Esophagus squamous epithelium (tissue), 5 donors: ENCODE measurements at regions not wholly inside any gene's neighbourhood (a gene's known extent, or its start where the extent isn't known, plus 50 kb on each side); places are given as distances from the start of the nearest gene placed in this dataset.

Source experiments
- DNase-seq: peaks from one replicate; lab custom pipeline; 2025; lab: John Stamatoyannopoulos, UW
- H3K27ac ChIP-seq, 4 donors: fragments of 200-600 bp; sonication (generic); one replicate each; pipeline ENCODE4 v1.5.1; 2016 to 2019; ENCODE audit warnings: mild to moderate bottlenecking in 1 of 4
- H3K27me3 ChIP-seq, 4 donors: fragments of 200-600 bp; sonication (generic); 1 replicate in 3 of 4; 2 replicates in 1 of 4; pipeline versions ENCODE4 v1.5.1 to v1.6.0; 2017 to 2021; ENCODE audit warnings: antibody characterized with exemption in 1 of 4
- H3K36me3 ChIP-seq, 3 donors: fragments of 200-600 bp; sonication (generic); one replicate each; pipeline ENCODE4 v1.5.1; 2016 to 2019
- H3K4me1 ChIP-seq, 3 donors: fragments of 200-600 bp; sonication (generic); one replicate each; pipeline ENCODE4 v1.5.1; 2017 to 2019
- H3K4me3 ChIP-seq, 4 donors: fragments of 200-600 bp; sonication (generic); 1 replicate in 3 of 4; 2 replicates in 1 of 4; pipeline ENCODE4 v1.5.1; 2016 to 2019; ENCODE audit warnings: mild to moderate bottlenecking in 2 of 4, moderate library complexity in 1 of 4
- H3K9me3 ChIP-seq, 3 donors: fragments of 200-600 bp; sonication (generic); one replicate each; pipeline ENCODE4 v1.5.1; 2016 to 2019
- CTCF ChIP-seq, 6 experiments: fragments of 450-650 bp in 4 of 6; fragments of 200-600 bp in 2 of 6; sonication (generic) in 2 of 6; IDR thresholded peaks; one replicate each; pipeline ENCODE4 v1.5.1; 2016 to 2019; ENCODE audit warnings: antibody characterized with exemption in 6 of 6, mild to moderate bottlenecking in 4 of 6, moderate library complexity in 4 of 6
- POLR2A ChIP-seq, 4 donors: fragments of 450-650 bp; IDR thresholded peaks; one replicate each; pipeline ENCODE4 v1.6.1; 2017; ENCODE audit warnings: antibody characterized with exemption in 4 of 4, mild to moderate bottlenecking in 4 of 4, moderate library complexity in 3 of 4
- WGBS, 2 donors: methylation state at CpG; one replicate each; pipeline ENCODE4 v1.1.5; 2018; 5-methylcytosine and 5-hydroxymethylcytosine counted together
- intact Hi-C: fragments of 100-400 bp; cut with DNase I; formaldehyde crosslinking; loops from one replicate; pipeline ENCODE4 v1.15.0; 2022
- donor health status: DM: yes; HTN: yes; CAD: no.

- Histone ChIP-seq H3K27me3 (no peaks in the 10 kb centered on the region), H3K9me3 (no peaks in the 10 kb centered on the region), H3K36me3 (no peaks in the 10 kb centered on the region), H3K4me1 (no peaks in the 10 kb centered on the region), H3K4me3 (no peak overlapping the region), H3K27ac (no peak overlapping the region)
- TF ChIP-seq CTCF (IDR thresholded peaks at IDR 0.05) (no peak), POLR2A (IDR thresholded peaks at IDR 0.05) (no peak)
- no peak for DNase-seq
- WGBS, 2 donors: 64 to 71% methylated on average over 3 of the region's 3 CpGs
- intact Hi-C loops: no loop called here
Measured at GRCh38 chr5:165712011-165712410, 2206.6 kb downstream of the MAT2B start.

- no peak overlapping the region for H3K27ac ChIP-seq
- intact Hi-C loops: no loop called here
- H3K9me3 ChIP-seq: no peaks in the 10 kb centered on the region
- DNase-seq: no peak
- WGBS, 2 donors: 85 to 96% methylated on average over 1 of the region's 1 CpG
- no peak for TF ChIP-seq CTCF (IDR thresholded peaks at IDR 0.05)
- TF ChIP-seq POLR2A (IDR thresholded peaks at IDR 0.05): no peak
- H3K4me3 ChIP-seq: no peak overlapping the region
- no peaks in the 10 kb centered on the region for H3K27me3 ChIP-seq
- H3K4me1 ChIP-seq: no peaks in the 10 kb centered on the region
- no peaks in the 10 kb centered on the region for H3K36me3 ChIP-seq
Measured at GRCh38 chr5:165714598-165714997, 2209.2 kb downstream of the MAT2B start.

DNA sequence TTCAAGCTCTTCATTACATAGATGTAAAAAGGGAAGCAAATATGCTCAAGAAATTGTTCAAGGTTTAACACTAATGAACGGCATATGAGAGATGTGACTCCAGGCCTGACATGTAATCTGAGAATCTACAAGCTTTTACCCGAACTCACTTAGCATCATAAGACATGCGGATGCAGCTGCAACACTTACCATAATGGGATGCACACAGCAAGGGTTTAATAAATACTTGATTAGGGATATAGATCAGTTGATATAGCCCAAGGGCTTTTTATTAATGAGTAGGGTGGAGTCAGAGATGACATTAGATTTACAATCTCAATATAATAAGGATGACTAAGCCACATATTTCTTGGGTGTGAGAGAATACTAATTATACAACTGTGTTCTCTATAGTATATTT, 2215.5 kb downstream of the MAT2B start:
- intact Hi-C loops: no loop called here
- no peaks in the 10 kb centered on the region for H3K27me3 ChIP-seq
- 87 to 88% methylated on average over 3 of the region's 3 CpGs for WGBS, 2 donors
- no peak overlapping the region for H3K27ac ChIP-seq
- no peaks in the 10 kb centered on the region for H3K36me3 ChIP-seq
- no peaks in the 10 kb centered on the region for H3K9me3 ChIP-seq
- TF ChIP-seq CTCF (IDR thresholded peaks at IDR 0.05): no peak
- no peak for TF ChIP-seq POLR2A (IDR thresholded peaks at IDR 0.05)
- DNase-seq: no peak
- H3K4me3 ChIP-seq: no peak overlapping the region
- no peaks in the 10 kb centered on the region for H3K4me1 ChIP-seq

GRCh38 chr5:165722401-165722800, 2217.0 kb downstream of the MAT2B start:
- TF ChIP-seq POLR2A (IDR thresholded peaks at IDR 0.05) (no peak), CTCF (IDR thresholded peaks at IDR 0.05) (no peak)
- Histone ChIP-seq H3K27ac (no peak overlapping the region), H3K4me3 (no peak overlapping the region), H3K4me1 (no peaks in the 10 kb centered on the region), H3K27me3 (no peaks in the 10 kb centered on the region), H3K36me3 (no peaks in the 10 kb centered on the region), H3K9me3 (no peaks in the 10 kb centered on the region)
- 47 to 54% methylated on average over 2 of the region's 2 CpGs for WGBS, 2 donors
- intact Hi-C loops: no loop called here
- DNase-seq: no peak

DNA sequence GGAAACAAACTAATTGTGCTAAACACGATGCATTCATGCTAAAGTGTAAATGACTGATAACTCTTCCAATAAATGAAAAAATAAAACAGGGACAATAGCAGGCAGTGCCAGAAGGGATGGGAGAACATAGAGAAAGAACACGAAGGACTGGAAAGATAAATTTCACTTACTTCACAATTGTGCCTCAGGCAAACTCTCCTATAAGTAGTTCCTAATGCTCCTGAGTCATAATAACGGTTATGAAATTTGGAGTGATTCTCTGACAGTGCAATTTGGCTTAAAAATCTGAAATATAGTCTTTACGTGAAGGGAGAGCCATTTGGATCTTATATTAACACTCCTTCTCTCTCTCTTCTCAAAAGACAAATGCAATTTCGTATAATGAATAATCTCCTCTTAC, 2218.5 kb downstream of the MAT2B start:
- no peaks in the 10 kb centered on the region for H3K9me3 ChIP-seq
- H3K27me3 ChIP-seq: no peaks in the 10 kb centered on the region
- no peaks in the 10 kb centered on the region for H3K4me1 ChIP-seq
- intact Hi-C loops: no loop called here
- no peak for DNase-seq
- no peak overlapping the region for H3K27ac ChIP-seq
- WGBS, 2 donors: 61 to 71% methylated on average over 5 of the region's 5 CpGs
- no peaks in the 10 kb centered on the region for H3K36me3 ChIP-seq
- no peak overlapping the region for H3K4me3 ChIP-seq
- TF ChIP-seq POLR2A (IDR thresholded peaks at IDR 0.05): no peak
- TF ChIP-seq CTCF (IDR thresholded peaks at IDR 0.05): no peak
